Adrenal gland (tissue), 5 donors: ENCODE measurements at regions not wholly inside any gene's neighbourhood (a gene's known extent, or its start where the extent isn't known, plus 50 kb on each side); places are given as distances from the start of the nearest gene placed in this dataset.

Source experiments
- CTCF ChIP-seq, 6 experiments: fragments of 450-650 bp in 4 of 6; fragments of 200-600 bp in 2 of 6; sonication (generic) in 1 of 6; IDR thresholded peaks; 1 replicate in 5 of 6; 2 replicates in 1 of 6; pipeline versions ENCODE4 v1.5.1 to v1.8.0; 2016 to 2021; ENCODE audit warnings: antibody characterized with exemption in 6 of 6, mild to moderate bottlenecking in 2 of 6, moderate library complexity in 1 of 6
- POLR2A ChIP-seq, 2 donors: fragments of 450-650 bp; IDR thresholded peaks; one replicate each; pipeline ENCODE4 v1.6.1; 2017; ENCODE audit warnings: antibody characterized with exemption in 2 of 2, mild to moderate bottlenecking in 2 of 2, moderate library complexity in 1 of 2
- donor health status: DM: no; HTN: no; CAD: no.

DNA sequence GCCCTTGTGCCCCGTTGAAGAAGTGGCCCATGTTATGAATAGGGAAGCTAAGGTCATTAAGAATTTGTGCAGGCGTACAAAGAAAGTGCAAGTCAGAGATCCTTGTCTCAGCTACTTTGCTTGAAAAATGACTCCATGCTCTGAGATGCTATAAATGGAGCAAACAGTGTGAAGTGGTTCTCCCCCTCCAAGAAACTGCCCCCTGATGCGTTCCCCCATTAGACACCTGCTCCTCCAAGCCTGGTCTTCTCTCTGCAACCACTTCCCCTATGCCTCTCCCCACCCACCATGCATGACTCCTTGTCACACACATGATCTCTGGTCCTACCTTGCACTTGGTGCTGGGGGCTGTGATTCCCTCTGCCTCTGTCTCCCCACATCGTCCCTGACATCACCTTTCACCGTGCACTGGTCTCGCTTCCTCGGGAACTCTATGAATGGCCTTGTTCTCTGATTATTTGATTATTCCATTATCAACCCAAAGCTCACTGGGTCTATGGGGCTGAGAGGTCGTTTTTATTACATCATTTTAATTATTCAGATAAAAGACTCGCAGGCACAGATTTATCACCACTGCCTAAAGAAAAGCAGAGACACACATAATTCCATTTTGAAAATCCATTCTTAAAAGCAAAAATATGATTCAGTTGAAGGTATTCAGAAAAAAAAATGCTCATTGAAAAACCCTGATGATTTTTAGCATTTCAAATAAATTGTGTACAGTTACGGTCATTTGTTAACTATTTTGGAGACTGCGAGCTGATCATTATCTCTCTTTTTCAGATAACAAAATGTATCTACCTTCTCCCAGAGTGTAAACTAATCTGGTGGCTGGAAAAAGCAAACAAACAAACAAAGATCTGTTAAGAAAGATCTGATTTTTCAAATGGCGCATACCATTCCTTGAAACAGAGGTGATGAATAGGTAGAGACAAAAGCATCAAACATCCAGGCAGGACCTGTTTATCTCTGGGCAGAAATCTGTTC lies 294.9 kb downstream of the SOX11 start:
- TF ChIP-seq CTCF (IDR thresholded peaks at IDR 0.05) (no peak), POLR2A (IDR thresholded peaks at IDR 0.05) (no peak)
